H1 (cell line): ENCODE measurements at regions not wholly inside any gene's neighbourhood (a gene's known extent, or its start where the extent isn't known, plus 50 kb on each side); places are given as distances from the start of the nearest gene placed in this dataset.

Experiments used
- CTCF ChIA-PET: fragments of 300-600 bp; sonication (Branson Sonifier 250); formaldehyde crosslinking; loops from one replicate; lab custom pipeline; 2021; ENCODE audit not compliant: partially characterized antibody; lab: Charles Lee
- POLR2A ChIA-PET: fragments of 300-600 bp; sonication (Branson Sonifier 250); formaldehyde crosslinking; loops from one replicate; lab custom pipeline; 2021; ENCODE audit warnings: inconsistent platforms; ENCODE audit not compliant: partially characterized antibody; lab: Charles Lee
- DNase-seq, 2 experiments: peaks; one replicate each; pipeline versions ENCODE4 v3.0.0 to v3.0.0-alpha.2; 2010 to 2022; ENCODE audit warnings: low spot score in 2 of 2, low read depth in 1 of 2, mixed read lengths in 1 of 2
- FAIRE-seq: peaks from 2 replicates; lab custom pipeline; 2011; peaks lifted over from hg19 to GRCh38; lab: Jason Lieb, UNC
- H2AFZ ChIP-seq: 2 replicates; pipeline ENCODE4 v1.8.1; 2012; ENCODE audit warnings: low read length, inconsistent platforms
- H2AK5ac ChIP-seq: 2 replicates; pipeline ENCODE4 v1.6.1; 2013; ENCODE audit warnings: low read depth, low read length
- H2BK120ac ChIP-seq: replicated peaks from 2 replicates; pipeline ENCODE3; 2013; ENCODE audit warnings: low read depth, low read length, inconsistent platforms
- H2BK12ac ChIP-seq: 2 replicates; pipeline ENCODE4 v1.6.1; 2013; ENCODE audit warnings: low read depth, low read length
- H2BK15ac ChIP-seq: 2 replicates; pipeline ENCODE4 v1.6.1; 2013; ENCODE audit warnings: low read length
- H2BK20ac ChIP-seq: 2 replicates; pipeline ENCODE4 v1.6.1; 2013; ENCODE audit warnings: low read length
- H2BK5ac ChIP-seq: 2 replicates; pipeline ENCODE4 v1.6.1; 2013; ENCODE audit warnings: low read depth, low read length
- H3K14ac ChIP-seq: 2 replicates; pipeline ENCODE4 v1.6.1; 2013; ENCODE audit warnings: inconsistent platforms; ENCODE audit not compliant: insufficient read length
- H3K18ac ChIP-seq: 2 replicates; pipeline ENCODE4 v1.6.1; 2013; ENCODE audit warnings: low read length; ENCODE audit errors: extremely low read depth
- H3K23ac ChIP-seq: 2 replicates; pipeline ENCODE4 v1.6.1; 2013; ENCODE audit warnings: inconsistent platforms; ENCODE audit not compliant: insufficient read length
- H3K23me2 ChIP-seq: 2 replicates; pipeline ENCODE4 v1.6.1; 2013; ENCODE audit warnings: low read depth, low read length
- H3K27ac ChIP-seq: 2 replicates; pipeline ENCODE4 v1.6.1; 2011; ENCODE audit warnings: low read depth, low read length, inconsistent platforms
- H3K27me3 ChIP-seq, 4 experiments: replicated peaks in 1 of 4; 1 replicate in 1 of 4; 2 replicates in 3 of 4; pipeline versions ENCODE4 v1.6.1 to v1.8.1; 2011 to 2013; ENCODE audit warnings: low read length in 3 of 4, mild to moderate bottlenecking in 3 of 4, inconsistent platforms in 2 of 4, mixed read lengths in 2 of 4, moderate library complexity in 1 of 4; ENCODE audit not compliant: control insufficient read depth in 3 of 4, insufficient read depth in 3 of 4; ENCODE audit errors: extremely low read depth in 1 of 4
- H3K36me3 ChIP-seq, 4 experiments: 2 replicates each; pipeline versions ENCODE4 v1.6.1 to v1.8.1; 2011 to 2013; ENCODE audit warnings: mild to moderate bottlenecking in 4 of 4, low read length in 3 of 4, moderate library complexity in 2 of 4, control low read depth in 1 of 4, inconsistent platforms in 1 of 4; ENCODE audit not compliant: insufficient read depth in 4 of 4, control insufficient read depth in 2 of 4
- H3K4ac ChIP-seq: replicated peaks from 2 replicates; pipeline ENCODE3; 2013; ENCODE audit warnings: low read length, low read depth, mixed read lengths, inconsistent platforms; ENCODE audit not compliant: insufficient read length
- H3K4me1 ChIP-seq, 4 experiments: replicated peaks in 1 of 4; 1 replicate in 1 of 4; 2 replicates in 3 of 4; pipeline versions ENCODE4 v1.6.1 to v1.8.1; 2011 to 2013; ENCODE audit warnings: low read length in 3 of 4, inconsistent platforms in 2 of 4, mixed read lengths in 1 of 4; ENCODE audit not compliant: insufficient read depth in 4 of 4, control insufficient read depth in 3 of 4
- H3K4me2 ChIP-seq, 2 experiments: 2 replicates each; pipeline versions ENCODE4 v1.6.1 to v1.8.1; 2011 to 2013; ENCODE audit warnings: low read depth in 2 of 2, low read length in 2 of 2, control low read depth in 1 of 2, inconsistent platforms in 1 of 2, mild to moderate bottlenecking in 1 of 2; ENCODE audit not compliant: insufficient read depth in 1 of 2
- H3K4me3 ChIP-seq, 4 experiments: fragments of 200-600, 300-600 bp in 1 of 4; sonication (generic), shearing (Covaris generic), sonication (Bioruptor Twin) in 1 of 4; 2 replicates each; pipeline versions ENCODE4 v1.5.1 to v1.8.1; 2011 to 2016; ENCODE audit warnings: low read length in 4 of 4, low read depth in 3 of 4, control low read depth in 2 of 4, inconsistent platforms in 2 of 4, mild to moderate bottlenecking in 2 of 4, mixed read lengths in 1 of 4, moderate library complexity in 1 of 4; ENCODE audit not compliant: insufficient read depth in 2 of 4; ENCODE audit errors: extremely low read depth in 1 of 4
- H3K56ac ChIP-seq: replicated peaks from 2 replicates; pipeline ENCODE3; 2013; ENCODE audit warnings: low read depth, mild to moderate bottlenecking, mixed read lengths, low read length, inconsistent platforms; ENCODE audit not compliant: insufficient read length
- H3K79me1 ChIP-seq: 2 replicates; pipeline ENCODE4 v1.6.1; 2013; ENCODE audit warnings: low read depth, low read length, control low read depth
- H3K79me2 ChIP-seq, 2 experiments: 2 replicates each; pipeline versions ENCODE4 v1.6.1 to v1.8.1; 2012 to 2013; ENCODE audit warnings: low read length in 2 of 2, mild to moderate bottlenecking in 2 of 2, inconsistent platforms in 1 of 2; ENCODE audit not compliant: insufficient read depth in 2 of 2, control insufficient read depth in 1 of 2
- H3K9ac ChIP-seq, 4 experiments: replicated peaks in 1 of 4; 1 replicate in 1 of 4; 2 replicates in 3 of 4; pipeline versions ENCODE4 v1.6.1 to v1.8.1; 2011 to 2013; ENCODE audit warnings: low read depth in 3 of 4, low read length in 3 of 4, control low read depth in 2 of 4, mild to moderate bottlenecking in 2 of 4, moderate library complexity in 2 of 4, inconsistent platforms in 1 of 4; ENCODE audit errors: extremely low read depth in 1 of 4
- H3K9me3 ChIP-seq, 2 experiments: 2 replicates each; pipeline versions ENCODE4 v1.6.1 to v1.8.1; 2012 to 2013; ENCODE audit warnings: mild to moderate bottlenecking in 2 of 2, moderate library complexity in 2 of 2, control low read depth in 1 of 2, inconsistent platforms in 1 of 2, low read depth in 1 of 2, low read length in 1 of 2, mixed read lengths in 1 of 2; ENCODE audit not compliant: insufficient read depth in 2 of 2
- H4K20me1 ChIP-seq, 2 experiments: replicated peaks in 1 of 2; 2 replicates each; pipeline versions ENCODE3 to v1.8.1; 2011 to 2013; ENCODE audit warnings: inconsistent platforms in 2 of 2, low read length in 2 of 2, mild to moderate bottlenecking in 1 of 2; ENCODE audit not compliant: insufficient read depth in 2 of 2, control insufficient read depth in 1 of 2
- H4K5ac ChIP-seq: 2 replicates; pipeline ENCODE4 v1.6.1; 2013; ENCODE audit warnings: low read length, low read depth, mixed read lengths, inconsistent platforms; ENCODE audit not compliant: insufficient read length
- H4K8ac ChIP-seq: 2 replicates; pipeline ENCODE4 v1.8.0; 2013; ENCODE audit warnings: mild to moderate bottlenecking, moderate library complexity, low read length, inconsistent platforms; ENCODE audit not compliant: insufficient read depth; ENCODE audit errors: extremely low read depth
- H4K91ac ChIP-seq: replicated peaks from 2 replicates; pipeline ENCODE3; 2013; ENCODE audit warnings: low read length, mixed read lengths, inconsistent platforms; ENCODE audit not compliant: insufficient read length
- BACH1 ChIP-seq: IDR thresholded peaks from 2 replicates; pipeline ENCODE4 v1.6.1; 2012; ENCODE audit warnings: low read length, improper control_type of control experiment
- BRCA1 ChIP-seq: IDR thresholded peaks from 2 replicates; pipeline ENCODE4 v1.6.1; 2012; ENCODE audit warnings: low read depth, low read length, improper control_type of control experiment
- CBX8 ChIP-seq: fragments of 300-800, 300-1000 bp; sonication (generic); IDR thresholded peaks from 2 replicates; pipeline ENCODE4 v1.7.1; 2016; ENCODE audit warnings: low read depth, low read length, borderline replicate concordance
- EGR1 ChIP-seq: IDR thresholded peaks from 2 replicates; pipeline ENCODE4 v1.6.1; 2011; ENCODE audit warnings: low read depth, low read length, borderline replicate concordance
- FOSL1 ChIP-seq: IDR thresholded peaks from 2 replicates; pipeline ENCODE4 v1.6.1; 2011; ENCODE audit warnings: mild to moderate bottlenecking, low read depth, low read length, moderate library complexity; ENCODE audit not compliant: insufficient read depth
- HDAC2 ChIP-seq, 2 experiments: fragments of 300-600 bp in 1 of 2; sonication (generic) in 1 of 2; IDR thresholded peaks; 2 replicates each; pipeline ENCODE4 v1.6.1; 2011 to 2012; ENCODE audit warnings: low read depth in 2 of 2, low read length in 2 of 2, mild to moderate bottlenecking in 2 of 2, moderate library complexity in 2 of 2, borderline replicate concordance in 1 of 2, inconsistent platforms in 1 of 2
- POLR2A ChIP-seq, 2 experiments: IDR thresholded peaks; 1 replicate in 1 of 2; 2 replicates in 1 of 2; pipeline ENCODE4 v1.6.1; 2011; ENCODE audit warnings: low read depth in 2 of 2, low read length in 2 of 2, mild to moderate bottlenecking in 2 of 2; ENCODE audit errors: control extremely low read depth in 1 of 2
- RBBP5 ChIP-seq: IDR thresholded peaks from 2 replicates; pipeline ENCODE4 v1.7.1; 2012; ENCODE audit warnings: low read depth, mild to moderate bottlenecking, inconsistent platforms, low read length, moderate library complexity, borderline replicate concordance
- TAF1 ChIP-seq: IDR thresholded peaks from 2 replicates; pipeline ENCODE4 v1.6.1; 2011; ENCODE audit warnings: mild to moderate bottlenecking, low read depth, low read length

DNA sequence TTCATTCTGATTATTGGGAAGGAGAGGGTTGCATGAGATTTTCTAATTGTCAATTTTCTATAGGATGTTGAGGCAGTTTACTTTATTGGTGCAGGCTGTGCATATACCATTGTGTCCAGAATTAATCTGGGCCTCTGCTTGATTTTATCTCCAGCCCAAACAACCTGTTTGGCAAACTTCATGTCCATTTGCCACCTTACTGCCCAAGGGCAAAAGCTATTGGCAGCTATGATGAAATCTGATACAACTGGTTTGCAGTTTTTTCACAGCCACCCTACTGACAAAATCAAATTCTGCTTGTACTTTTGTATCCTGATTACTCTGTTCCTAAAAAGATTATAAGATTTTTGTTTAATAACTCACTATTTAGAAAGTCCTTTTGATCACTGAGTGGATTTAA is 789.2 kb upstream of the FBXO33 start:
- Histone ChIP-seq H2BK20ac (no peak overlapping the region), H3K56ac (no peak overlapping the region), H3K79me2 (no peaks in the 10 kb centered on the region), H4K20me1 (no peaks in the 10 kb centered on the region), H3K4me2 (no peak overlapping the region), H2AK5ac (no peak overlapping the region), H3K9ac (no peak overlapping the region), H3K36me3 (no peaks in the 10 kb centered on the region), H3K27ac (no peak overlapping the region), H3K14ac (no peak overlapping the region), H2BK15ac (no peak overlapping the region), H4K8ac (no peak overlapping the region), H3K4me3 (no peak overlapping the region), H3K18ac (no peak overlapping the region), H3K23me2 (no peaks in the 10 kb centered on the region), H4K91ac (no peak overlapping the region), H3K27me3 (no peaks in the 10 kb centered on the region), H3K4ac (no peak overlapping the region), H2AFZ (no peak overlapping the region), H4K5ac (no peak overlapping the region), H3K4me1 (no peaks in the 10 kb centered on the region), H3K79me1 (no peaks in the 10 kb centered on the region), H2BK12ac (no peak overlapping the region), H2BK120ac (no peak overlapping the region), H3K23ac (no peak overlapping the region), H3K9me3 (no peaks in the 10 kb centered on the region; a peak in 1 of 4 replicates), H2BK5ac (no peak overlapping the region)
- ChIA-PET CTCF (no interaction called here), POLR2A (no interaction called here)
- DNase-seq (no peak), FAIRE-seq (no peak)
- TF ChIP-seq POLR2A (IDR thresholded peaks at IDR 0.05; ENCODE audit: control extremely low read depth in 1 of 2, low read depth in 2 of 2, low read length in 2 of 2): no peak
- no peak for TF ChIP-seq TAF1
- no peak for TF ChIP-seq RBBP5
- TF ChIP-seq FOSL1: no peak
- TF ChIP-seq BRCA1: no peak
- no peak for TF ChIP-seq BACH1
- TF ChIP-seq HDAC2 (IDR thresholded peaks at IDR 0.05; ENCODE audit: borderline replicate concordance in 1 of 2, low read depth in 2 of 2, low read length in 2 of 2): no peak
- no peak for TF ChIP-seq CBX8
- no peak for TF ChIP-seq EGR1
